GM19372 (cell line): ENCODE measurements at regions not wholly inside any gene's neighbourhood (a gene's known extent, or its start where the extent isn't known, plus 50 kb on each side); places are given as distances from the start of the nearest gene placed in this dataset.
A peak's percentile ranks its signal among the peaks of the same experiment; 100 is the strongest.
"Not testable (repeated sequence)": the region's sequence is repeated elsewhere in the genome, so short reads cannot be mapped to it uniquely, and the experiment has no call there.

ENCODE experiments used
- ATAC-seq: cut with Tn5 transposase; IDR thresholded peaks from one replicate; pipeline ENCODE4 v1.9.1; 2021; ENCODE audit warnings: mild to moderate bottlenecking, low read depth, moderate library complexity; ENCODE audit not compliant: unreplicated experiment

GRCh38 chr12:82529101-82529500 is 157.6 kb upstream of the TMTC2 start:
- ATAC-seq: no peak

- ATAC-seq: no peak
Measured at GRCh38 chr12:82529954-82530353, 156.8 kb upstream of the TMTC2 start.

DNA sequence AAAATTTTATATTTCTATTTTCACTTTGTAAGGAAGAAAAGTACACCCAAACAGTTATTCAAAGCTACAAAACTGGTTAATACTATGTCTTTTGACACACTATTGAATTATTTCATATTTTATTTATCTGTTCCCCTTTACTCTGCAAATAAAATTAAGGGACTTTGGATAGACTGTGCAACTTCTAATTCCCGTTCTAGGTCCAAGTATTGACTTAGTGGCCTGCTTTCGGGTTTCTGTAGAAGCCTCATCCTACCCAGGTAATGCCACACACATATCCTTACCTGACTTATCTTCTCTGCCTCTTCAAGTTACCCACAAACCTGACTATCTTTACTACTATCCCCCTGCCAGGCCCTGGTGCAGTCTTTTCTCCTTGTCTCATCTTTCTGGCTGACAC is 156.3 kb upstream of the TMTC2 start:
- no peak for ATAC-seq

GRCh38 chr12:82533341-82533740 is 153.4 kb upstream of the TMTC2 start:
- no peak for ATAC-seq

DNA sequence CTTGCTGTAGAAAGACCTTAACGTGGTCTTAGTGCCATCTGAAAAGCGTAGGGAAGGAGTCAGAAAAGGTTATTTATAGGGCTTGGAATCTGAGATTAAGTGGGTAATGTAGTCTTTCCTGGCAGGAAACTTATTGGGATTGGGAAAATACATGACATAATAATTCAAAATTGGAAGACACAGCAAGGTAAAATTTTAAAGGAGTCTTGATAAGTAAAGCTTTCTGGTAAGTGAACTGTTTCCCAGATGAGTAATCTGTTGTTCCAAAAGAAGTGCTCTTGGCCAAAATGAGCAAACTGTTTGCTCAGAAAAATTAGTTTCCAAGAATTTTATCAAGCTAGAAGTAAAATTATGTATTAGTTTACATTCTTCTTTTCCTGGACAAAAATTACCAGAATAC is 149.3 kb upstream of the TMTC2 start:
- ATAC-seq: no peak

DNA sequence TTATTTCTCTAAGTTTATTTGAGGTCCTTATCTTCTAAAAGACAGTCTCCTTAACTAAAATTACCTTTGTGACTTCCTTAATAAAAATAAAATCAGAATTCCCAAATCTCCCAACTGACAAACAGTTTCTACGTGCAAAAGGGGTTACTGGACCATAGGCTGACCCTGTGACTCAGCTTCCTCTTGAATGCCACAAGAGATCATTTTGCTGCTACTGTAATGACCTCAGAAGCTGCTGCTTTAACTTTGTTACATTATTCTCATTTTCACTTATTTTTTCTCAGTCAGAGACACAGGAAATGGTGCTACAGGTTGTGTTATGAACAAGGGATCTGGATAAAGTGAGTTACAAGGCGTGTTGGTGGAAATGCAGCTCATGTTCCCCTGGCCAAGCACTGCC is 132.2 kb upstream of the TMTC2 start:
- ATAC-seq: no peak

DNA sequence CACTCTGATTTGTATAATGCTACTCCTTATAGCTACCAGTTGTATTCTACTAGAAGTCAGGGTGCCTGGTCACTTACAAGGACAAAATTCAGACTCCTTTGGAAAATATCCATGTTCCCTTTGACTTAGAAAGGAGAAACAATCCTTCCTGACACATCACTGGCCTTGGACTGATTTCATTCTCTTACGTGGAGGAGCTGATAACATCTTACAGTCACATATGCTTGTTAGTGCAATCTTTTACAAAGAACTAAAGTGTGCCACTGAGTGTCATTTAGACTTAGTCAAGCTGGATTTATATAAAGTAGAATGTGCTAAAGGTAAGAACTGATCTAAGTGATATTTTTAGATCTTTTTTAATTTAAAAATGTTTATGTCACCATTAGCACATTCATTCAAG is 131.0 kb upstream of the TMTC2 start:
- ATAC-seq: no peak

- no peak for ATAC-seq
Measured at GRCh38 chr12:82565966-82566365, 120.7 kb upstream of the TMTC2 start.

- ATAC-seq: no peak
Measured at GRCh38 chr12:82567688-82568087, 119.0 kb upstream of the TMTC2 start.

DNA sequence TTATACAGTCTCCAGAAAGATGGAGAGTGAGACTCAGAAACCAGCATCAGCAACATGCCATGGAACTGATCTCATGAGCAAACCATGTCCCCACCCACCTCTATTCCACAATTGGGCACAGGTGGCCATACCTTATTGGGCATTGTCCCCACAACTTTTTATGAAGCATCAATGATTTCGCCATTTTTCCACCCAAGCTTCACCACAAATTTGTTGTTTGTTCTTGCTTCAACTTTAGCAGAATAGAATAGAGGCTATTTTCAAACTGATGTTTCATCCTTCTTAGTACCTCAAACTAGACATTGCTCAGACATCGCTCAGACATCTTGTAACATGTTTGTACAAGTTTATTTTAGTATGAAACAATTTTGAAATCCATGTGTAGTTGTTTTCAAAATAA is 112.5 kb upstream of the TMTC2 start:
- ATAC-seq: no peak

GRCh38 chr12:82578725-82579124 is 108.0 kb upstream of the TMTC2 start:
- no peak for ATAC-seq

DNA sequence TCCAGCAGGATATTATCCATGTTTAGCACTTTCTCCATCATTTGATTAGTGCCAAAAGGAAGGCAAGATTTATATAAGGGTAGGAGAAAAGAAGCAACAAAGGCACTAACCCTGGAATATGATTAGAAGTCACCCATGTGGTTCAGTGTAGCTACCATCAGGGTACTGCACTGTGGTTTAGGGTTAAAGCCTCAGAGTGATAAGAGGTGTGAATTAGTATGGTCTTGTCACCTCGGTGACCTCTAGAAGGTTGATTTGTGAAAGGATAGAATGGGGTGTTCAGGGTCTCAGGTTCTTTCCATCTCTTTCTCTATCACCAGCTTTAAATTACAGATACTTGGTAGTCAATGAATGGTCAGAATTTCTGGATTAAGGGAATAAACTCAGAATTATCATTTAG is 103.0 kb upstream of the TMTC2 start:
- ATAC-seq: no peak

- ATAC-seq: peak; percentile 46
Measured at GRCh38 chr12:82593143-82593542, 93.6 kb upstream of the TMTC2 start.

- ATAC-seq: peak; percentile 88
Measured at GRCh38 chr12:82593901-82594396, 92.8 kb upstream of the TMTC2 start.

DNA sequence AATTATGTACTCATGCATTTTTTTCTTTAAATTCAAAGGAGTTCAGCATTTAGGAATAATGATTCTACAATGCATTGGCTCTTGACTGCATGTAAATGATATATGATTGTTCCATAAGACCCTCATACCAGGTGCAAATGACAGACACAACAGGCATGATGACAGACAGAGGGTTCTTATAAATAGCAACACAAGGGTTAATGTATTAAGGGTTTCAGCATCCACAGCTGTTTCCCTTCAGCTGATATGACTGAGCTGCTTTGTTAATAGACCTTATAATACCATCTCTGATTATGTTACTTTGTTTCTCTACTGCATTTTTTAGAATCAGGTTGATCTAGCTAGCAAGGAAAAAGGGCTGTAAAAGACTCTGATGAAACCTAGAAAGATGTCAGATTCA is 90.8 kb upstream of the TMTC2 start:
- no peak for ATAC-seq

DNA sequence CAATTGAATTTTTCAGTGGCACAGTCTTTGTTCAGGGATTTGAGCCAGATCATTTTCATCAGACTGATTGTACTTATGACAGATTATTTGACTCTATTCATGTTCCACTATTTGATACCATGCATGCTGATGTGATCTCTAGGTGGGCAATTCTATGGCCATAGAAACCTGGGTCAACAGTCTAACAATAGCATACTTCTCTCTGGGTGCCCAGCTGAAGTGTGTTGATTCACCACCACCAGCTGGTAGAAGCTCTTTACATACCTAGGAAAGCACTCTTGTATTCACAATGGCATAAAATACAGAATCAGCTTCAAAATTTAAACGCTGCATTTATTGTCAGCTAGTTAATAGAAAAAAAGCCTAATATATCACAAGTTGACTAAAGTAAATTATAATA is 90.2 kb upstream of the TMTC2 start:
- no peak for ATAC-seq

DNA sequence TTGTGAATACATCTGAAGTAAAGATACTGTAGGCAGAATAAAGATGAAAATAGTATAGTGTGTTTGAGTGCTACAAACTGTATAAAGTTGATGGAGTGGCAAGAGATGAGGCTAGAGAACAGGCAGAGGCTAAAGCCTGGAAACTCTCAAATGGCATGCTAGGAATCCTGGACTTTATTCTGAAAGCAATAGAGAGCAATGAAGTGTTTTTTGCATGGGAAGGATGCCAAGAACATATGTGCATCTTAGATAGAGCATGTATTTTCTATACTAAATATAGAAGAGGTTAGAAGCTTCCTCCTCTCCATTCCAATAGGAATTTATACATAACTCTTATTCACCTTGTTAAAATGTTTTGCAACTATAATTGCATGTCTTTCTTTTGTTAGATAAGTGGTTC is 86.3 kb upstream of the TMTC2 start:
- ATAC-seq: no peak

- not testable (repeated sequence) for ATAC-seq
Measured at GRCh38 chr12:82603647-82604046, 83.1 kb upstream of the TMTC2 start.

GRCh38 chr12:82605115-82605514 is 81.6 kb upstream of the TMTC2 start:
- ATAC-seq: no peak

DNA sequence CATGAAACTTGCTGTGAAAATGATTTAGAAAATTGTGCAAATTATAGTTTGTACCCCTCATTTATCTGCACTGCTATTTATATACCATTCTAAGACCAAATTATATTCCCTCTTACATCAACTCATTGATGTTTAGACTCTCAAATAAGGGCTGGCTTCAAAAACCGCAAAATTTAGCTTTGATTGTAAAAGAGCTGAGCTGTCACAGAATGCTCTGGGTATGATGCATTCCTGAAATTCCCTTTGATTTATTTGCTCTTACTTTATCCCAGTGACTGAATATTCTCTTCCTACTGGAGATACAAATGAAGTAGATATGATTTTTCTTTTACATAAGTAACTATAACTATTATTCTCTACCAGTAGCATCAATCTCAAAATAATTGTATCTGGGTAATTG is 78.0 kb upstream of the TMTC2 start:
- ATAC-seq: no peak

GRCh38 chr12:82609234-82609914 is 77.3 kb upstream of the TMTC2 start:
- ATAC-seq: no peak

DNA sequence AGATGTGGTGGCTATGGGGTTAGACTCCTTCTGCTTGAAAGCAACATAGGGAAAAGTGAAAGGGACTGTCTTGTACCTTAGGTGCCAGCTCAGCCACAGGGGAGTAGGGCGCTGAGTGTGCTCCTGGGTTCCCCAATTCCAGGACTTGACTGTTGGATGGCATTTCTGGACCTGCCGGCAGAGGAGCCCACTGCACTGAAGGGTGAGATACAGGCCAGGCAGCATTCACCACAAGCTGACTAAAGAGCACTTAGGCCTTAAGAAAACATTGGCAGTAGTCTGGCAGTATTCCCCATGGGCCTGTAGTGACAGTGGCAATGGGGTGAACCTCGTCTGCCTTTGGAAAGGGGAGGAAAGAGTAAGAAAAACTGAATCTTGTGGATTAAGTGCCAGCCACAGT is 67.1 kb upstream of the TMTC2 start:
- no peak for ATAC-seq

DNA sequence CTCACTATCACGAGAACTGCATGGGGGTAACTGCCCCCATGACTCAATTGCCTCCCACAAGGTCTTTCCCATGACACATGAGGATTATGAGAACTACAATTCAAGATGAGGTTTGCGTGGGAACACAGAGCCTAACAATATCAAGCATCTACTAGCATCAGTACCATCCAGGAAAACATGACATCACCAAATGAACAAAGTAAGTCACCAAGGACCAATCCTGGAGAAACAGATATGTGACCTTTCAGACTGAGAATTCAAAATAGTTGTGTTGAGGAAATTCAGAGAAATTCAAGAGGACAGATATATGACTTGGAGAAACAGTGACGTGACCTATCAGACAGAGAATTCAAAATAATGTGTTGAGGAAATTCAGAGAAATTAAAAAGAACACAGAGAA is 65.8 kb upstream of the TMTC2 start:
- ATAC-seq: no peak
